ENCODE measurements at regions not wholly inside any gene's neighbourhood (a gene's known extent, or its start where the extent isn't known, plus 50 kb on each side); places are given as distances from the start of the nearest gene placed in this dataset.

- BruUV-seq (replicated peaks) = no TSS peak
- RAD21 ChIA-PET (ENCODE audit: unreplicated experiment) = no interaction called here
- POLR2A ChIA-PET = no interaction called here
- no peak overlapping the region for H3K4me3 ChIP-seq
- H3K4me2 ChIP-seq (ENCODE audit: control insufficient read depth, insufficient read depth) = no peak overlapping the region
- H3K79me2 ChIP-seq (ENCODE audit: control insufficient read depth, insufficient read depth, low read length) = no peaks in the 10 kb centered on the region
- SMC1A ChIA-PET (ENCODE audit: uncharacterized antibody, unreplicated experiment) = no interaction called here
- no peaks in the 10 kb centered on the region; a peak in 2 of 4 replicates for H3K27me3 ChIP-seq (replicated peaks in 1 of 2; ENCODE audit: control insufficient read depth in 2 of 2, insufficient read depth in 2 of 2, low read length in 1 of 2)
- CTCF ChIA-PET = no interaction called here
- in situ Hi-C loops (cut with MboI) (no loop called here), intact Hi-C loops (cut with micrococcal nuclease; ENCODE audit: unreplicated experiment) (loop anchor here (5.0 kb wide), 1 partner anchor 247 kb away; no protein-coding TSS in a partner anchor)
- H3K9me3 ChIP-seq (replicated peaks; ENCODE audit: control insufficient read depth, insufficient read depth, low read length) = no peaks in the 10 kb centered on the region
- no peak for TF ChIP-seq BCL3 (IDR thresholded peaks at IDR 0.05; ENCODE audit: borderline replicate concordance, insufficient read depth, low read depth, low read length, poor library complexity, severe bottlenecking)
- TF ChIP-seq RCOR1 (conservative IDR thresholded peaks at IDR 0.05; ENCODE audit: low read depth, low read length) = no peak
- TF ChIP-seq TARDBP (IDR thresholded peaks at IDR 0.05; ENCODE audit: borderline replicate concordance) = no peak
- TF ChIP-seq CHD4 (IDR thresholded peaks at IDR 0.05) = no peak
- TF ChIP-seq LARP7 (IDR thresholded peaks at IDR 0.05) = no peak
- no peak overlapping the region for H2AFZ ChIP-seq (ENCODE audit: control insufficient read depth, low read depth, low read length)
- ATAC-seq = no peak
- H4K20me1 ChIP-seq (ENCODE audit: control insufficient read depth, insufficient read depth) = no peaks in the 10 kb centered on the region
- no peak overlapping the region for H3K27ac ChIP-seq (ENCODE audit: control insufficient read depth, insufficient read depth)
- DNase-seq (ENCODE audit: low read depth, low spot score) = no peak
- FAIRE-seq = no peak
- WGBS (ENCODE audit: insufficient coverage, insufficient replicate concordance, low lambda C conversion rate, missing lambda C conversion rate) = 25% methylated on average over 4 of the region's 4 CpGs
- no peaks in the 10 kb centered on the region for H3K4me1 ChIP-seq (ENCODE audit: control insufficient read depth, insufficient read depth, low read length)
- no peak overlapping the region for H3K9ac ChIP-seq (ENCODE audit: control insufficient read depth, insufficient read depth, low read length)
- no peaks in the 10 kb centered on the region for H3K36me3 ChIP-seq (ENCODE audit: control insufficient read depth in 2 of 2, insufficient read depth in 2 of 2, low read length in 1 of 2)
Measured at GRCh38 chr2:459931-460330, 172.0 kb upstream of the ALKAL2 start.

- CTCF ChIA-PET = no interaction called here
- H2AFZ ChIP-seq (ENCODE audit: control insufficient read depth, low read depth, low read length) = no peak overlapping the region
- H3K9ac ChIP-seq (ENCODE audit: control insufficient read depth, insufficient read depth, low read length) = no peak overlapping the region
- in situ Hi-C loops (cut with MboI) (no loop called here), intact Hi-C loops (cut with micrococcal nuclease; ENCODE audit: unreplicated experiment) (no loop called here)
- WGBS (ENCODE audit: insufficient coverage, insufficient replicate concordance, low lambda C conversion rate, missing lambda C conversion rate) = 29% methylated on average over 3 of the region's 3 CpGs
- H3K27me3 ChIP-seq (replicated peaks in 1 of 2; ENCODE audit: control insufficient read depth in 2 of 2, insufficient read depth in 2 of 2, low read length in 1 of 2) = no peaks in the 10 kb centered on the region; a peak in 1 of 4 replicates
- H4K20me1 ChIP-seq (ENCODE audit: control insufficient read depth, insufficient read depth) = no peaks in the 10 kb centered on the region
- RAD21 ChIA-PET (ENCODE audit: unreplicated experiment) = no interaction called here
- no peaks in the 10 kb centered on the region for H3K9me3 ChIP-seq (replicated peaks; ENCODE audit: control insufficient read depth, insufficient read depth, low read length)
- no TSS peak for BruUV-seq (replicated peaks)
- H3K27ac ChIP-seq (ENCODE audit: control insufficient read depth, insufficient read depth) = no peak overlapping the region
- H3K4me2 ChIP-seq (ENCODE audit: control insufficient read depth, insufficient read depth) = no peak overlapping the region
- no peak overlapping the region for H3K4me3 ChIP-seq
- FAIRE-seq (no peak), DNase-seq (ENCODE audit: low read depth, low spot score) (no peak), ATAC-seq (no peak)
- POLR2A ChIA-PET = no interaction called here
- SMC1A ChIA-PET (ENCODE audit: uncharacterized antibody, unreplicated experiment) = no interaction called here
- H3K79me2 ChIP-seq (ENCODE audit: control insufficient read depth, insufficient read depth, low read length) = no peaks in the 10 kb centered on the region
- no peaks in the 10 kb centered on the region for H3K4me1 ChIP-seq (ENCODE audit: control insufficient read depth, insufficient read depth, low read length)
- H3K36me3 ChIP-seq (ENCODE audit: control insufficient read depth in 2 of 2, insufficient read depth in 2 of 2, low read length in 1 of 2) = no peaks in the 10 kb centered on the region
- TF ChIP-seq PAX8 (IDR thresholded peaks at IDR 0.05) (no peak), CREB1 (IDR thresholded peaks at IDR 0.05; ENCODE audit: low read depth) (no peak), REST (IDR thresholded peaks at IDR 0.05; ENCODE audit: low read depth, low read length) (no peak), CUX1 (IDR thresholded peaks at IDR 0.05; ENCODE audit: insufficient replicate concordance, low read depth, low read length) (no peak)
Measured at GRCh38 chr2:458425-458815, 170.5 kb upstream of the ALKAL2 start.

All from GM12878 (cell line).